Adrenal gland (tissue), 5 donors: ENCODE measurements at regions not wholly inside any gene's neighbourhood (a gene's known extent, or its start where the extent isn't known, plus 50 kb on each side); places are given as distances from the start of the nearest gene placed in this dataset.

Experiments
- CTCF ChIP-seq, 6 experiments: fragments of 450-650 bp in 4 of 6; fragments of 200-600 bp in 2 of 6; sonication (generic) in 1 of 6; IDR thresholded peaks; 1 replicate in 5 of 6; 2 replicates in 1 of 6; pipeline versions ENCODE4 v1.5.1 to v1.8.0; 2016 to 2021; ENCODE audit warnings: antibody characterized with exemption in 6 of 6, mild to moderate bottlenecking in 2 of 6, moderate library complexity in 1 of 6
- POLR2A ChIP-seq, 2 donors: fragments of 450-650 bp; IDR thresholded peaks; one replicate each; pipeline ENCODE4 v1.6.1; 2017; ENCODE audit warnings: antibody characterized with exemption in 2 of 2, mild to moderate bottlenecking in 2 of 2, moderate library complexity in 1 of 2
- donor health status: DM: no; HTN: no; CAD: no.

GRCh38 chr3:165682734-165683133, 154.5 kb downstream of the BCHE start:
- TF ChIP-seq CTCF (IDR thresholded peaks at IDR 0.05) (no peak), POLR2A (IDR thresholded peaks at IDR 0.05) (no peak)
